OCI-LY7 (cell line): ENCODE measurements at regions not wholly inside any gene's neighbourhood (a gene's known extent, or its start where the extent isn't known, plus 50 kb on each side); places are given as distances from the start of the nearest gene placed in this dataset.

Source experiments
- BruUV-seq: library from RNA; stranded (reverse); fragments of 400-500 nt; replicated peaks from 2 replicates; lab custom pipeline; 2021; lab: Mats Ljungman, UMichigan
- CTCF ChIA-PET: fragments of 300-600 bp; sonication (Branson Sonifier 250); formaldehyde crosslinking; loops from one replicate; lab custom pipeline; 2022; ENCODE audit warnings: antibody characterized with exemption; ENCODE audit not compliant: unreplicated experiment; lab: Charles Lee
- POLR2A ChIA-PET: fragments of 300-600 bp; sonication (Branson Sonifier 250); formaldehyde crosslinking; loops from one replicate; lab custom pipeline; 2022; ENCODE audit warnings: antibody characterized with exemption; lab: Charles Lee
- DNase-seq: peaks from one replicate; pipeline ENCODE4 v3.0.0-alpha.2; 2015; ENCODE audit warnings: low spot score
- H2AFZ ChIP-seq: fragments of 200-600 bp; sonication (generic), shearing (Covaris generic); 2 replicates; pipeline ENCODE4 v1.6.1; 2014; ENCODE audit warnings: mild to moderate bottlenecking, antibody characterized with exemption, low read length, moderate library complexity
- H3K27ac ChIP-seq: fragments of 200-600 bp; sonication (generic); 2 replicates; pipeline ENCODE4 v1.5.1; 2014; ENCODE audit warnings: mixed run types, low read depth, mild to moderate bottlenecking, moderate library complexity, low read length, inconsistent platforms; ENCODE audit not compliant: poor library complexity, severe bottlenecking
- H3K36me3 ChIP-seq: fragments of 200-600 bp; sonication (generic); 2 replicates; pipeline ENCODE4 v1.6.1; 2014; ENCODE audit warnings: mild to moderate bottlenecking, antibody characterized with exemption, low read length, moderate library complexity, mixed read lengths; ENCODE audit not compliant: insufficient read depth
- H3K4me1 ChIP-seq: fragments of 200-600 bp; sonication (generic); 2 replicates; pipeline ENCODE4 v1.5.1; 2014; ENCODE audit warnings: mild to moderate bottlenecking, low read length; ENCODE audit not compliant: insufficient read depth, poor library complexity, severe bottlenecking
- H3K4me2 ChIP-seq: fragments of 200-600 bp; sonication (generic); 2 replicates; pipeline ENCODE4 v1.6.1; 2014; ENCODE audit warnings: mild to moderate bottlenecking, low read length
- H3K4me3 ChIP-seq: fragments of 200-600 bp; sonication (generic); 2 replicates; pipeline ENCODE4 v1.5.1; 2014; ENCODE audit warnings: mild to moderate bottlenecking, low read depth, low read length; ENCODE audit not compliant: poor library complexity, severe bottlenecking
- H3K79me2 ChIP-seq: fragments of 200-600 bp; sonication (generic); 2 replicates; pipeline ENCODE4 v1.6.1; 2016; ENCODE audit warnings: low read depth, mild to moderate bottlenecking, low read length, moderate library complexity, mixed read lengths; ENCODE audit not compliant: insufficient read depth
- H3K9me2 ChIP-seq: fragments of 200-600 bp; sonication (generic); 2 replicates; pipeline ENCODE4 v1.6.1; 2016; ENCODE audit warnings: mild to moderate bottlenecking, low read length, mixed read lengths; ENCODE audit not compliant: insufficient read depth
- H3K9me3 ChIP-seq: fragments of 200-600 bp; sonication (generic); 2 replicates; pipeline ENCODE4 v1.6.1; 2014; ENCODE audit warnings: mild to moderate bottlenecking, mixed run types, low read length, mixed read lengths
- H4K20me1 ChIP-seq: fragments of 200-600 bp; sonication (generic); 2 replicates; pipeline ENCODE4 v1.6.1; 2014; ENCODE audit warnings: mild to moderate bottlenecking, antibody characterized with exemption, low read length, moderate library complexity, mixed read lengths; ENCODE audit not compliant: insufficient read depth
- CTCF ChIP-seq: fragments of 200-600 bp; sonication (generic); conservative IDR thresholded peaks from 2 replicates; pipeline ENCODE4 v1.5.1; 2014; ENCODE audit warnings: mild to moderate bottlenecking, antibody characterized with exemption, low read length, moderate library complexity, mixed read lengths
- EZH2phosphoT487 ChIP-seq: fragments of 200-600 bp; sonication (generic); IDR thresholded peaks from 2 replicates; pipeline ENCODE4 v1.6.1; 2018; ENCODE audit warnings: low read depth, borderline replicate concordance, mild to moderate bottlenecking, mixed run types, antibody characterized with exemption, low read length, moderate library complexity, mixed read lengths
- intact Hi-C: fragments of 100-400 bp; cut with micrococcal nuclease; formaldehyde crosslinking; loops from one replicate; pipeline ENCODE4 v1.10.0; 2022; ENCODE audit not compliant: unreplicated experiment

GRCh38 chr12:94721173-94721572, 70.8 kb upstream of the TMCC3 start:
- Histone ChIP-seq H4K20me1 (no peaks in the 10 kb centered on the region), H3K4me2 (peak overlapping the region; percentile 74), H3K4me1 (peaks cover 64% of the 10 kb centered on the region), H3K79me2 (no peaks in the 10 kb centered on the region), H3K27ac (peak overlapping the region; percentile 92), H2AFZ (peak overlapping the region; percentile 74; the same call in 1 of the 2 replicates), H3K9me3 (no peaks in the 10 kb centered on the region), H3K4me3 (peak overlapping the region; percentile 38), H3K36me3 (no peaks in the 10 kb centered on the region), H3K9me2 (no peaks in the 10 kb centered on the region)
- ChIA-PET POLR2A (interaction anchor here (0.5 to 3.5 kb wide), 16 partner anchors 10 to 1124 kb away, joined by 3 to 11 read pairs (median 4); partner anchors contain the start of gene CEP83), CTCF (interaction anchor here (1.7 kb wide), 1 partner anchor 10 kb away, joined by 7 read pairs; no protein-coding TSS in a partner anchor)
- no TSS peak for BruUV-seq
- intact Hi-C loops, result loop anchor here (5.0 kb wide), 1 partner anchor 96 kb away; no protein-coding TSS in a partner anchor
- no peak for TF ChIP-seq CTCF
- TF ChIP-seq EZH2phosphoT487, result no peak
- DNase-seq, result peak; percentile 87

DNA sequence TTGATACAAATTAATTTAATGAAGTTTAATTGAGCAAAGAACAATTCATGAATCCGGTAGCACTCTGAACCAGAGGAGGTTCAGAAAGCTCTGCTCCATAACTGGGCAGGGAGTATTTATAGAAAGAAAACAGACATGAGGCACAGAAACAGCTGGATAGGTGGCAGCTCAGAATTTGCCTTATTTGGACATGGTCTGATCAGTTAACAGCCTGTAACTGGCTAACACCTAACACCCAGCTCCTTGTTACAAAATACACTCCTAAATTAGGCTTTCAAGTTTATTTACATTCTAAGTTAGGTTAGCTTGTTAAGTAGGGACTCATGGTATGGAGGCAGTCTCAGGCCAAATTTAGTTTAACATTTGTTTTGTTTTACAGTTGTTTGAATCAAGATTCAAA, 67.8 kb upstream of the TMCC3 start:
- H3K27ac ChIP-seq, result no peak overlapping the region
- no peaks in the 10 kb centered on the region for H3K9me3 ChIP-seq
- H3K79me2 ChIP-seq, result no peaks in the 10 kb centered on the region
- no peaks in the 10 kb centered on the region for H3K36me3 ChIP-seq
- POLR2A ChIA-PET, result interaction anchor here (0.5 to 2.8 kb wide), 7 partner anchors 8 to 99 kb away, joined by 3 to 10 read pairs (median 4); no protein-coding TSS in a partner anchor
- peak; percentile 23 for DNase-seq
- BruUV-seq, result no TSS peak
- H3K9me2 ChIP-seq, result no peaks in the 10 kb centered on the region
- peaks cover 45% of the 10 kb centered on the region for H3K4me1 ChIP-seq
- CTCF ChIA-PET, result interaction anchor here (1.2 kb wide), 1 partner anchor 10 kb away, joined by 3 read pairs; no protein-coding TSS in a partner anchor
- no peak overlapping the region for H2AFZ ChIP-seq
- H3K4me3 ChIP-seq, result no peak overlapping the region
- intact Hi-C loops, result no loop called here
- TF ChIP-seq CTCF (no peak), EZH2phosphoT487 (no peak)
- H3K4me2 ChIP-seq, result 0 out of 2 replicates have a peak overlapping the region, but pooled peaks have one; percentile 4
- H4K20me1 ChIP-seq, result no peaks in the 10 kb centered on the region

DNA sequence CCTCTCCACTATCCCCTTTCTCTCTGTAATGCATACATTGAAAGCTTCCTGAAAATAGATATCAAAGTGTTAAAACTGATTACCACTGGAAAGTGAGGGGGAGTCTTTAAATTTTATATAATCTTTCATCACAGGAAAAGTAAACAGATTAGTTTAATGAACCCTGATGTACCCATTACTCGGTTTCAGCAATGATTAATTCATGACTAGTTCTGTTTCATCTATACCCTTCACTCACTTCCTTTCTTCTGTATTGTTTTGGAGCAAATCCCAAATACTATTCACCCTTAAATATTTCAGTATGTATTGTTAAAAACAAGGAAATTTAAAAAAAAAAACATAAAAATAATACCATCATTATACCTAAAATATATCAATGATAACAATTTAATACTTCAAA, 67.3 kb upstream of the TMCC3 start:
- H3K9me3 ChIP-seq, result no peaks in the 10 kb centered on the region
- peaks cover 40% of the 10 kb centered on the region for H3K4me1 ChIP-seq
- H3K4me3 ChIP-seq, result no peak overlapping the region
- no TSS peak for BruUV-seq
- TF ChIP-seq EZH2phosphoT487, result no peak
- TF ChIP-seq CTCF, result no peak
- no peaks in the 10 kb centered on the region for H4K20me1 ChIP-seq
- no peak overlapping the region for H3K4me2 ChIP-seq
- no peaks in the 10 kb centered on the region for H3K9me2 ChIP-seq
- no peak overlapping the region for H3K27ac ChIP-seq
- ChIA-PET POLR2A (interaction anchor here (0.5 to 1.5 kb wide), 7 partner anchors 9 to 99 kb away, joined by 3 to 5 read pairs (median 4); no protein-coding TSS in a partner anchor), CTCF (no interaction called here)
- H3K36me3 ChIP-seq, result no peaks in the 10 kb centered on the region
- DNase-seq, result no peak
- intact Hi-C loops, result no loop called here
- no peak overlapping the region for H2AFZ ChIP-seq
- H3K79me2 ChIP-seq, result no peaks in the 10 kb centered on the region
